ENCODE measurements at regions not wholly inside any gene's neighbourhood (a gene's known extent, or its start where the extent isn't known, plus 50 kb on each side); places are given as distances from the start of the nearest gene placed in this dataset.
"Not testable (repeated sequence)": the region's sequence is repeated elsewhere in the genome, so short reads cannot be mapped to it uniquely, and the experiment has no call there.

DNA sequence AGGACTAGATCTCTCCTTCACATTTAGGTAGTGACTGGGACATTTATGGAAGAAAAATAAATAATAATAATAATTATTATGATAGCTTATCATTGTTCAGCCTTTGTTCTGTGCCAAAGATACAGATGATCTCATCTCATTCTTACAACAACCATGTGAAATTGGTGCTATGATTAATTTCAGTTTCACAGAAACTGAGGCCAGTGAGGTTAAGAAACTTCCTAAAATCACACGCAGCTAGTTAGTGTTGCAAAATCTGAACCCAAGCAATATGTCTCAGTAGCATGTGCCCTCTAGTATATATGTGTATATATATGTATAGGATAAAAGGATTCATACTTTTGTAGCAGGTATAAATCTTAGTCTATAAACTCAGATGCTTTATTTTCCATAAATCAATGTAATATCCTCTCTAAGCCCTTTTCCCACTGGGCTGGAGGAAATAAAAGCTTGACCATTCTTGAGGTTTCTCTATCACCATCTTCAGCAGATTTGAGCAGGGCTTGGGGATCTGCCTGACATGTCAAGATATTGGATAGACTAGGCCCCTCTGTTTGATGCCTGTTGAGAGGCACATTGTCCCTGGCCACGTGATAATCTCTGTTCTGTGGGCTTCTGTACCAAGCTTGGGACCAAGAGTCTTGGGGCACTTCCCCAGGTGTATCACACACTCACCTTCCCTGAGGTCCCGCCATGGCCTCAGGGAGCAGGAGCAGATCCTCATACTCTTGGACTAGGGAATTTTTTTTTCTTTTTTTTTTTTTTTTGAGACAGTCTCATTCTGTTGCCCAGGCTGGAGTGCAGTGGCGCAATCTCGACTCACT is 172.6 kb upstream of the NRP1 start:
- no peak for DNase-seq (ENCODE audit: low read depth)

GRCh38 chr10:33506391-33506790 is 171.9 kb upstream of the NRP1 start:
- DNase-seq (ENCODE audit: low read depth): no peak

DNA sequence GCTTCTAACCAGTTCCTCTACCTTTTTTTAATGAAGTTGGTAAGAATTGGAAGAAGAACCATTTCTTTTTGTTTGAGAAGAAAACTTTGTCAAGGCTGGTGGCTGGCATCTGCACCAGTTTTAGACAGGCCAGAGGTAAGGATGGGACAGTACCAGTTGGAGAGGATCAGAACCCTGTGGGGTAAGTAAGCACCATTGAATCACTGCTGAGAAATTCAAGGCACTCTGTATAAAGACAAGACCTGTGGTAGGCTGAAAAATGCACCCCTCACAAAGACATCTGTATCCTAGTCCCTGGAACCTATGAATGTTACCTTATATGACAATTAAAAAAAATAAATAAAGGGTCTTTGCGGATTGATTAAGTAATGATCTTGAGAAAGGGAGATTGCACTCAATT is 166.7 kb upstream of the NRP1 start:
- DNase-seq (ENCODE audit: low read depth): no peak

DNA sequence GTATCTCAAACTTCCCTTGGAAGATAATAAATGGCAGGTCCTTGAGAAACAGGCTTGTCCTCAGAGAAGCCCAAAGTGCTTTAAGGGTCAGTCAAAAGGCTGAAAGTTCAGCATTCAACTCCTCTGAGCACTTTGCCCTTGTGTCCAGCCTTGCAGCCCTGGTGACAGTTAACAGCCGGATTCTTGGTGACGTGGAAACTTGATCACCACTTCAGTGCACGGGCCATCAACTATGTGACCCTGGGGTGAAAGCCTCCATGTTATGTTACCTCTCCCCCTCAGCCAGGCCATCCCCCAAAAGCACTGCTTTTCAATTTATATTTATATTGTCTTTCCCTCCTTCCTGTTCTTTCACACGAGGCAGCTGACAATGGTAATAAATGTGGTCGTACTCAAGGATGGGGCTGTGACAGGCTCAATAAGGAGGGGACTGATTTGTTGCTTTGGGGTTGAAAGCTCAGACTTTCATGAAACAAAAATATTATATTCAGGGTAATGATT is 164.0 kb upstream of the NRP1 start:
- DNase-seq (ENCODE audit: low read depth): no peak

DNA sequence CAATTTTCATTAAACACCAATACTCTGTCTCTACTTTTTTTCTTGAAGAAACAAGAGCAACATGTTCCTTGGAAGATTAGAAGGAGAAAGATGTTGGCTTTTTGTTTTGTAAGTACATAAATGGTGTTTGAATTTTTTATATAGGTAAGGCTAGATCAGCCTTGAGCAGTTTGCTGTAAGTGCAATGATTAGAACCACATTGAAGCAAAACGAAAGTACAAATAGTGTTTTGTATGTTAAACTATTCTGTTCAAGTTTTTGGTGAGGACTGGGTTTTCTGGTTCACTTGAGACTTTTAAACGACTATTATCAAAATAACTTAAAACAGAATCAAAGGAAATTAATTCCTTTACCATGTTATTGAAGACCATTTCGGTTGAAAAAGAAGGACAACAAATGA is 162.9 kb upstream of the NRP1 start:
- no peak for DNase-seq (ENCODE audit: low read depth)

DNA sequence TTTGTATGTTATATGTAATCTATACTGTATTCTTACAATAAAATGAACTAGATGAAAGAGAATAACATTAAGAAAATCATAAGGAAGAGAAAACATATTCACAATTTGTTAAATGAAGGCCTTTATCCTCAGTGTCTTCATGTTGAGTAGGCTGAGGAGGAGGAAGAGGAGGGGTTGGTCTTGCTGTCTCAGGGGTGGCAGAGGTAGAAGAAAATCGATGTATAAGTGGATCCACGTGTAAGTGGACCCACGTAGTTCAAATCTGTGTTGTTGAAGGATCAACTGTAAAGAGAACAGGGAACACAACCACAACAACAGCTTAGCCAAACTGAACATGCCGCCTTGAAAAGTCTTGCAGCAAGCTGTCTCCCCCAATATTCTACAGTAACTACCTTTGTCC is 161.6 kb upstream of the NRP1 start:
- no peak for DNase-seq (ENCODE audit: low read depth)

DNA sequence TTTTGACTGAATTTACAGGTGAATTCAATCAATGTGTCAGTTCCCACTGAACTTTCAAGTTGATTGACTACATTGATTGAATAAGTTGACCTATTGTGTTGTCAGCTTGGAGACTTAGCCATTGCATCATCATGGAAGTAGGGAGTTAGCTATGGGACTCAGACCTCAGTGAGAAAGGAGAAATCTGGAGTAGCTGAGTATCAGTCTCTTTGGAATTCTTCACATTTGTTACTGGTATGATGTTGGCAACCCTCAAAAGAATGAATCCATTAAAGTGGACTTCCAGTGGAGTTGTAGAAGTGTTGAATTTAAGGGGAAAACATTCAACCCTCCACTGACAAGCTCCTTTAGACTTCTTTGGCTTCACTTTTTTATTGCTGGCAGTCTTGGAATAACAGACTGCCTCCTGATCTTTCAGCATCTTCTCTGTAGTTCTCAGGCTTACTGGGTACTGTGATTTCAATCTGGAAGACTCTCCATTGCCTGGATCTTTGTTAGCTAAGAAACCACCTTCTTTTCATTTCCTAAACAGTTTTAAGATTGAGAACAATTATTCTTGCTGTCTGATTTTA is 160.3 kb upstream of the NRP1 start:
- no peak for DNase-seq (ENCODE audit: low read depth)

DNA sequence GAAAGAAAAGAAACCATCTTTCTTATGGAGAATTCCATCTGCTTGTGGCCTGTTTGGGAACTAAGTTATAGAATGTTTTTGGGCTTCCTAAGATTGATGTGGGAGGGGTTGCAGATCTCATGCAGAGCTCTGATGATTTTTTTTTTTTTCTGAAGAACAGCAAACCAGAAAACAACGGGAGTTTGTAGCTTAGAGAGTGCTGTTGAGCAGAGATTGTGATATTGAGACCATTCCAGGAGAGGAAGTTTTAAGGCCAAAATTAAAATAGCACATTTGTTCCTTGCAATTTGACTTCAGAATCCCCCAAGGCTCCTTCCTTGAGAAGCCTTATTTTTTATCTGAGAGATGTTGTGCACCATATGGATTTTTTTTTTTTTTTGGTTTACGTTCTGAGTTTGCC is 159.5 kb upstream of the NRP1 start:
- DNase-seq (ENCODE audit: low read depth): peak; percentile 72

GRCh38 chr10:33493497-33493896 is 159.0 kb upstream of the NRP1 start:
- DNase-seq (ENCODE audit: low read depth): no peak

DNA sequence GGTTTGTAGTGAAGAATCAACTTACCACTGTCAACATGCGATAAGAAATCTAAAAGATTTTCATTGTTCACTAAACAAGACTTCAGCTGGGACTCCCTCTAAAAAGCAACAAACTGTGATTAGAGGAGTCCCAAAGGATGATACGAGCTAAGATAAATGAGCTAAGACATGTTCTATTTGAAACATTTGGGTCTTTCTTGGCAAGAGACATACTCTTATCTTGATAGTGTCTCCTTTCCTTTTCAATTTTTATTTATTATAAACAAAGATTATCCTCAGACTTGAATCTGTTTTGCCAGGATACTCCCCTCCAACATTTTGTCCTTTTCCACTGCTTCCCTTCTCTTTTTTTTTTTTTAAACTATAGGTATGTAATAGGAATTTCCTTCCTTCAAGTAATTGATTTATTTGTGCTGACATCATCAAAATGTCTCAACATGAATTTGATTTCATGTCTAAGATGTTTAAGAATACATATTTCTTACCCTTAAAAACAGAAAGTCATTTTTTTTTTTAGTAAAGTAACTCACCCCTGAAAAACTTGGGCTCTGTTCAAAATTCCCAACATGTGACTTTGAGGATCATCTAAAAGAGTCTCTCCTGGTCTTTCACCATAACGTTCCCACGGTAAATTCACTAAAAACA is 158.4 kb upstream of the NRP1 start:
- no peak for DNase-seq (ENCODE audit: low read depth)

GRCh38 chr10:33489501-33490176 is 155.2 kb upstream of the NRP1 start:
- DNase-seq (ENCODE audit: low read depth): peak; percentile 49

DNA sequence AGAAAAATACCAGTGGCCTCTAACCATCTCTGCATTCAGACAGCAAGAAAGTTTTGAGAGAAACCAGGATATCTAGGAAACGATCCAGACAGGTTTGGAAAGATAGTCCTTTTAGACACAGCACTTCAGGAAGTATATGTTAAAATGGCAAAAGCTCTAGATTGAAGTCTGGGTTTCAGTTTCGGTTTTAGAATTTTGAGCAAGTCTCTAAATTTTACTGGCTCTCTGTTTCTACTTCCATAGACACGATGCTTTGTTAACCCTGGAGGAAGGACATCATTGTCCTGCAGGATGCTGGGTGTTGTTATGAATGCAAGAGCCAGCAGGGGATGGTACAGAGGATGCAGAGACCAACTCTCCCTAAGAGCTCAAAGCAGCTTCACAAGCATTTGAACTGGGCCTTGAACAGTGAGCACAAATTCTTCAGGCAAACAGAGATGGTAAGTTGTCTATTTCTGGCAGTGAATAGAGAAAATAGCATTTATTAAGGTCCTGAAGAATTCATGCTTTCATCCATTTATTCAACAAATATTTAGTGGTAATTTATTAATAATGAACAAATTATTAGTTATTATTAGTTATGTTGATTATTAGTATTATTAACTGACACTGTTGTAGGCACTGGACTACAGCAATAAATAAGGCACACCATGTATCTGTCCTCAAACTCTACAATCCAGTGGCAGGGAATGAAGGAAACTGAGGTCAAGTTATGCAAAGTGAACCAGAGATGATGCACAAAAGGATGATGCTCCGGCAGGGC is 152.7 kb upstream of the NRP1 start:
- no peak for DNase-seq (ENCODE audit: low read depth)

GRCh38 chr10:33485276-33485675 is 150.8 kb upstream of the NRP1 start:
- DNase-seq (ENCODE audit: low read depth): no peak

GRCh38 chr10:33484787-33485186 is 150.3 kb upstream of the NRP1 start:
- DNase-seq (ENCODE audit: low read depth): no peak

DNA sequence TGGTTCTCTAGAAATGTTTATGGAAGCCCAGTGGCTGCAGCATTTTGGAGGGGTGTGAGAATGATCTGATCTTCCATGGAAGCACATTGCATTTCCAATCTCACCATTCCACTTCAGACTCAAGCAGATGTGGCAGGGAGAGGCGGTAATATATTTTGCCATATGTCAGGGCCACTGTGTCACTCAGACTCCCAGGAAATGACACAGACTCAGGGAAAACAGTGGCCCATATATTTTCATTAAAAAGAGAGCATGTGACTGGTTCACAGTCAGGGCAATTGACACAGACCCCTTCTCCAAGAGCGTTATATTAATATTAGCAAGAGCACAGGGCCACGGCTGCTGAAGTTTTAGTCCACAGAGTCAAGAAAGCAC is 149.3 kb upstream of the NRP1 start:
- DNase-seq (ENCODE audit: low read depth): no peak

DNA sequence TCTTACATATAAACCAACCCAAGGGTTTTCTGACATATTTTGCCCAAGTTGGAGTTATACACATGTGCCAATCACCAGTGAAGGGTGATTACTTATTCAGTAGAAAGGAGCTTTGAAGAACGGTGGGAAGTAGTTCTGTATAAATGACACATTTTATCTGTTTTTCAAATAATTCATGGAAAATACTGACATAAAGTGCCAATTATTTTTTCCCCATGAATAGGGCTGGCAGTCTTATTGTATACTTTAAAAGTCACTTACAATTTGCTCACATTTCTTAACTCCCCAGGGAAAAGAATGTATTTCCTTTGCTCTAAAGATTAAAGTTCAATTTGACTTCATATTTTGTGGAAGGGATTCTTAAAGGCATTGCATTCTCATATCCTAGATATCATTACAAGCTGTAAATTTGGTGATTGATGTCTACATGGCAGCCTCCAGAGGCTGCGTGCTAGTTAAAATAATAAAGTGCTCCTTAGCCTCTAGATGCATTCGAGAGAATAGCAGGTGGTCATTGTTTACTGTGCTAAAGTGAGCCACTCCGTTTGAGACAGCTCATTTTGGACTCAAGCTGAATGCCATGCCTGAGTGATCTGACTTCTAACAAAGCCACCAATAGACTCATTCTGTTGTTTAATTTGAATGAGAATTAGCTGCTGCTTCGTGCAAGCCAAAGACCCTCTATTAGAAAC is 148.8 kb upstream of the NRP1 start:
- DNase-seq (ENCODE audit: low read depth): no peak

DNA sequence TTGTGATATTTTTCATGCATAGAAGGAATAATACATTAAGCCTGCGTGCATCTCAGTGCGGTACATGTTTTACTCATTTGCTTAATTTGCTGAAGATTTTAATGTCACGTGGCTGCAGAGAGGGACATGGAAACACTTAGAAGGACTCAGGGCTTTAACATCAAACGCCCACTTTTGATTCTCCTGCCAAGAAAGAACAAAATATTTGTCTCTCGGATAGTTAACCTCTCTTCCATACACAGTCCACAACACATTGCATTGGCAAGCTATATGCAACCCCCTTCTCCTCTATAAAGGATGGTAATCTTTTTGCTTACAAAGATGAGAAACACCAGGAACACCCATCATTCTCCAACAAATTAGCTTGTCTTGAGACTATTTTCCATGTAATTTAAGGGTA is 148.0 kb upstream of the NRP1 start:
- no peak for DNase-seq (ENCODE audit: low read depth)

- DNase-seq (ENCODE audit: low read depth): no peak
These were observed 146.7 kb upstream of the NRP1 start for GRCh38 chr10:33481184-33481583.

DNA sequence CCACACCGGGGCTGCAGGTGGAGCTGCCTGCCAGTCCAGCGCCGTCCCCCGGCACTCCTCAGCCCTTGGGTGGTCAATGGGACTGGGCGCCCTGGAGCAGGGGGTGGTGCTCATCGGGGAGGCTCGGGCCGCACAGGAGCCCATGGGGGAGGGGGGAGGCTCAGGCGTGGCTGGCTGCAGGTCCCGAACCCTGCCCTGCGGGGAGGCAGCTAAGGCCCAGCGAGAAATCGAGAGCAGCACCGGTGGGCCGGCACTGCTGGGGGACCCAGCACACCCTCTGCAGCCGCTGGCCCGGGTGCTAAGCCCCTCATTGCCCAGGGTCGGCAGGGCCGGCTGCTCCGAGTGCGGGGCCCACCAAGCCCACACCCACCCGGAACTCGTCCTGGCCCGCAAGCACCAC is 145.9 kb upstream of the NRP1 start:
- DNase-seq (ENCODE audit: low read depth): not testable (repeated sequence)

DNA sequence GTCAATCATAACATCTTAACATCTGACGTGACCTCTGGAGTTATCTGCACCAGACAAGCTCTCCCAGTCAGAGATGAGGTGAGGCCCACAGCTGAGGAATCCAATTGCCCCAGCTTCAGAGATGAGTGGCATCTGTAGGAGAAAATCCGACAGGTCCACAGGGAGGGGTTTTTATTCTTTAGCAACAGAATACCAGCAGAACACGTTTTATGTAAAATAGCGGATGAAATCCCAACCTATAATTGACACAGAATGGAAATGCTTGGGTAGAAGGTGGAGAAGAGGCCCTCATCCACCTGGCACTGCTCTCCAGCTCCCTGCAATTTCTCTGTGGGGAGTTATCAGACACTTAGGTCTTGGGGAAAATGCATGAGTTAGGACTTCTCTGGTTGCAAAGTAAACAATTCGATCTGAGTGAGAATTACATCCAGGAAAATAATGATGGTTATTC is 144.2 kb upstream of the NRP1 start:
- no peak for DNase-seq (ENCODE audit: low read depth)

DNA sequence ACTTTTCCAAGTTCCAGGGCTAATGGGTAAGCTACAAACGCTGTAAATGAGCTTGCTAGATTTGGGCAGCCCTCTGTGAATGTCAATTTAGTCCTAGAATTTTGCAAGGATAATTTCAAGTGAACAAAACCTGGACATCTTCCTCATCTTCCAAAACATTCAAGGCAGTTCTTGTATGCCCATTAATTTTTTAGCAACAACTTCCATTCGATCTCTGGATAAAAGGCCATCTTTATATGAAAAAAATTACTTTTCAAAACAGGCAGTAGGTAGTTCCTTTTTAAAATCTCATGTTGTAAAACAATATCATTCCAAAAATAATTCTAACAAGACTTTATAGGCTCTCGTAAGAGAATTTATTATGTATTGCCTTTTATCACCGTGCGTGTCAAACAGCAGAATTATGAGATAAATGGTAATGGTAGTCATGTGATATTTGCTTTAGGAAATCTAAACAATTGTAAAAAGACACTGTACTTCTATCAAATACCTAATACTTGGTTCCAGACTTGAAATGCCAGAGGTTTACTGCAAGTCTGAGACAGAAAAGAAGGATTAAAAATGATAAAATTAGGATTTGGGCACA is 143.7 kb upstream of the NRP1 start:
- DNase-seq (ENCODE audit: low read depth): no peak

All from forelimb muscle (tissue), 1 donor.